Right kidney (tissue), 1 donor: ENCODE measurements at regions not wholly inside any gene's neighbourhood (a gene's known extent, or its start where the extent isn't known, plus 50 kb on each side); places are given as distances from the start of the nearest gene placed in this dataset.
"Not testable (repeated sequence)": the region's sequence is repeated elsewhere in the genome, so short reads cannot be mapped to it uniquely, and the experiment has no call there.

Experiments
- DNase-seq: peaks from one replicate; pipeline ENCODE4 v3.0.0-alpha.2; 2016

DNA sequence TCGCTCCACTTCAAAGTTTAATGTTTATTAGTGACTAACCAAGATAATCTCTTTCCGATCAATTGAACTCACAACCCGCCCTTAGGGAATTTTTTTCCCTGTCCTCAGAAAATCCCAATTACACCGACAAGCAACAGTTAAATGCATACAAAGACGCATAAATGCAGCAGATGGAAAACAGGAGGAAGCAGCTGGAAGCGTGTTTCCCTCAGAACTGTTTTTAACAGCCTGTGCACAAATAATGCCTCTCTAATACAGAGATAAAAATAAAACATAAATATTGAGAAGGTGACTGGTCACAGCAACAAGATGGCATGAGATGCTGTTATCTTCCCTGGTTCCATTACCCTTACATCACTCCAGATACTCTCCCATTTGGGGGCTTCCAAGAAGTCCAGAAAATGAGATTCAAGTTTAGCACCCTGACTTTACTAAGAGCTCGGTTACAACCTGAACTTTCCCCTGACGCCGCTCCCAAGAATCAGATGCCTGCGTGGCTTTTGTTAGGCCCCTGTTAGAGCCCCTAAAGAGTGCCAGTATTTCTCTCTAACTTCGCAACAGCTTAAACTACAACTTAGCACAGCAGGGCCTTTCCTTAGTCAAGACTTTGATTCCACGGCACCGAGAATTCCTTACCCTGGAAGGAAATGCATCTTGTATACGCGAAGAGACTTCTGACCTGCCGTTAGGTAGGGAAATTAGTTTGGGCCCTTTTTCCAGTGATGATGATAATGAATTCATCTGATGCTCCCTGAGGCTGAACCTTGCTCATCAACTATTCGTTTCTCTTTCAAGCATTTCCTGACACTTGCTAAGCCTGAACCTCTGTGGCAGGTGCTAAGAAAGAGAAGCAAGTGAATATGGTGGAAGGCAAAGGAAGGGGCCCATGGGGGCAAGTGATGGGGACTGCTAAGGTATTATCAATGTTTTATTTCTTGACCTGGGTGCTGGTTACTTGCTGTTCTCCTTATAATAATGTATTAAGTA lies 137.7 kb upstream of the SMYD2 start:
- no peak for DNase-seq

DNA sequence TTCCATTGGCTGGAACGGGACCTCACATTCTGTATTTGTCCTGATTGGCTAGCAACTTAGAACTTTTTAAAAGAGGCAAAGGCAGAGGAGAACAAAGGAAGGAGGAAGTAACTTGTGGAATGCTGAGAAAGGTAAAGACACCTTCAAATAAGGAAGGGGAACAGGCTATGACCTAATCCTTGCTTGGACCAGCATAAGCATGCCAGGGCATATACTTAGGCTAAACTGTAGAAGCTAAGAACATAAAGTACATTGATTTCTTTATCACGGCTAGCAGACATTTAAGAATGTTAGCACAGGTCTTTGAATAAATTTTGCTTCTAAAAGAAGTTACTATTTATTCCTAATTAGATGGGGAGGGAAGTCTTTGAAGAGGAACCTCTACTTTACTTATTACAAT lies 136.4 kb upstream of the SMYD2 start:
- not testable (repeated sequence) for DNase-seq

DNA sequence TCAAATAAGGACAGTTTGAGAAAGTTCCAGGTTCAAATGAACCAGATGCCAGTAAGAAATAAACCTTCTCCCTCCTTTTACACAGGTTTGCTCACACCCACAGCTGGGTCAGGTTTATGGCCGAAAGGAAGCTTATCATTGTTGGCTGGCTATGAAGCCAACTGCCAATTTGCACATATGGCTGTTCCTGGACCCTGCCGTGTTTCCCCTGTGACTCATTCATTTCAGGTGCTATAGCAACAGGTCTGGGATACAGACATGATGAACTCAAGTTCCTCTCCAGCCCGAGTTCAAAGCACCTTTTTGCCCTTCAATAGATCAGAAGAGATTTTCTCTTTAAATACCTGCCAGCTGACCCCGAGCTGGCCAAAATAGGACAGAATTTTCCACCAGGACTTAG lies 134.4 kb upstream of the SMYD2 start:
- no peak for DNase-seq

DNA sequence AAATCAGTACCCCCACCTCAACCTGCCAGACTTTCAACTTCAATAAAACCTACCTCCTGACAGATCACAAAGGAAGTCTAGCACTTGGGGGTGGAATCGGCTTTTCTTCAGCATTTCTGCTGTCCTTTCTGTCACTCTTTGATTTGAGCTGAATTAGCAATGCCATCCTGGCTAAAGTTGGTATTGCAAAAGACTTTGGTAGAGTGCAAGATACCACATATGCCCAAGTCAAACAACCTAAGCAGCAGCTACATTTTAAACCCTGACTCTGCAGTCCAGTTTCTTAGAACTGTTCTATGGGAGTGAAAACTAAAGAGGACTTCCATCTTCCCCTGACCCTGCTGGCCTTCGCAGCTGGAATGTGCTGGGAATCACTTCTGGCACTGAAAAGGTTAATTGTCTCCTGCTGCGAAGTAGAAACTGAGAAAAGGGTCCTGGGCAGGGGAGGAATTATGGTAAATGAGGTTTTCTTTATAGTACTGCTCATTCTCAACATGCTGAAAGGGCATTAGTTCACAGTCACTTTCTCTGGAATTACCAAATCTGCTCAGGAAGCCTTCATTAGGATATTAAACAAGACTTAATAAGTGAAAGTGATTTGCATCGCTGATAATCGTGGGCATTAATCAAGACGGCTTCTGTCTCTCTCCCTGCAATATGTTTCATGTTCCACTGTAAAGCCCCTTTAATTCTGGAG lies 126.2 kb upstream of the SMYD2 start:
- peak; percentile 8 for DNase-seq

- DNase-seq: peak; percentile 7
Observed at GRCh38 chr1:214155987-214156625, 124.9 kb upstream of the SMYD2 start.

DNA sequence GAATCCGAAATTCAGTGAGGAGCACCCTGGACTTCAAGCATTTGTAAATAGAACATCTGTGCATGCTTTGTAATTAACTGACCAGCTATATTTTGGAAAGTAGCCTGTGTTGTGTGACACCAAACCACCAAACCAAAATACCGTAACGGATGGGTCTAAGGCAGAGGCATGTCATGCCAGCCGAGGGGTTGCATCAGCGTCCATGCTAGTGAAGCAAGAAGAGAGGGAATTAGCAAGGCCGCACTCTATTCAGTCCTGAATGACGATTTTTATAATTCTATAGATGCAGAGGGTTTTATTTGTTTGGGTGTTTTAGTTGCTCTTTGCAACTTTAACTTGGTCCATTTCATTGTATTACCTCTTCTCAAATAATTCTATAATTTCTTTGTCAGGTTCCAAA lies 116.8 kb upstream of the SMYD2 start:
- no peak for DNase-seq

- DNase-seq: no peak
Observed at GRCh38 chr1:214165850-214166374, 115.0 kb upstream of the SMYD2 start.

DNA sequence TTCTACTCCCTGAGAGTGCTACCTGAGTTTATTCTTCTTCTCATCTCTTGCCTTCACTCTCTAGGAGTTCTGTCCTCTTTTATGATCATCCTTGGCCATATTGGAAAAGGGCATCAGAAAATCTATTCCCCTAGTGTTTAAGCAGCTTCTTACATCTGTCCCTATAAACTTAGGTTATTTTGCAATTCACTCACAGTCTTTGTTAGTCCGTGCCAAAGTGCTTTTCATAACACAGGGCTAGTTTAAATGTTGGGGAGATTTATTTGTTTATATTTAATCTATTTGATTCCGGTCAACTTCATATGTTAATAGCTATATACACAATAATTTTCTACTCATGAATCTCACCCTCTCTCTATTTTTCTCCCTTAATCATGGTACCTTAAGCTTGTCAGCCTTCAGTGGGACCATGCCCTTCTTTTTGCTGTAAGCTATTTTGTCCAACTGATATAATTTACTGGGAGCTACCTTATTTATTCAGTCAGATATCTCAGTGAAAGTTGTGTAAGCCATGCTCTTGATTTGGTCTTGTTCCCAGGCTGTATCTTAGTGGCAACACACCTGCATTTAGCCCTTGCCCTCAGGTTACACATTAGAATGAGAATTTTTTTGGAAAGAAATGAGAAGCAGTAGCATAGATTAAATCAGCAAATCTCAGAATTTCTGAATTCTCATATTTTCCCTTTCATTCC lies 106.3 kb upstream of the SMYD2 start:
- DNase-seq: no peak

DNA sequence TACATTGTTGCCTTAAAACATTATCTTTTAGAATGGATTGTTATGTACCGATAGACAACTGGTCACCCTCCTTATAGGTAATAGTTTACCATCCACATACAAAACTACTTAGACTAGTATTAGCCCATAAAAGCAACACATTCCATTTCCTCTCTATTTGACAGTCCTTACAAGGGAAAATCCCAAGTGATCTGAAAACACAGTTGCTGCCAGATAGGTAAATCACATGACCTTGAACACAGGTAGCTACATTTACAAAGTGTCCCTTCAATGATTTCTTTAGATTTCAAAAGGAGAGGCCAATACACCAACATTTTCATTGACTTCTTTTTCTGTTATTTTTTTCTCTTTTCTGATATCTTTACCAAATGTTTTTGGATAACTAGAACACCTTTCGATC lies 102.9 kb upstream of the SMYD2 start:
- no peak for DNase-seq

GRCh38 chr1:214184992-214185391 lies 96.0 kb upstream of the SMYD2 start:
- no peak for DNase-seq

GRCh38 chr1:214186103-214186824 lies 94.7 kb upstream of the SMYD2 start:
- DNase-seq: no peak

GRCh38 chr1:214187121-214187900 lies 93.6 kb upstream of the SMYD2 start:
- peak; percentile 66 for DNase-seq

DNA sequence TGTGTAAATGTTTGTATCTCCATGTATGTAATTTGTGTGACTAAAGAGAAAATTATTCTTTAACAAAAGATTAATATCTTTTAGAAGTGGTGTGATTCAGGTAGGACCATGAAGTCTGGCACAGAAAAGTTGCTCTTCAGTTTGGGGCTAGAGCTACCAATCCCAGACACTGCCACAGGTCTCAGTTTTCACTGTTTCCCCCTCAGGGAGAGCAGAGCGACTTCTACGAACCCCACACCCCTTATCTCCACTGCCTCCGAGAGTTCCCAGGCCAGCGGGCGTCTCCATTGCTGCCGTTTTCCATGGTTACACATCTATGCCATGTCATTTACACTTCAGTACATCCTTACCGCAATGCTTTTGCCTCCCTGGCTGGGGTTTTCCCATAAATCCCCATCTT lies 93.0 kb upstream of the SMYD2 start:
- DNase-seq: no peak

GRCh38 chr1:214188835-214189234 lies 92.1 kb upstream of the SMYD2 start:
- no peak for DNase-seq

DNA sequence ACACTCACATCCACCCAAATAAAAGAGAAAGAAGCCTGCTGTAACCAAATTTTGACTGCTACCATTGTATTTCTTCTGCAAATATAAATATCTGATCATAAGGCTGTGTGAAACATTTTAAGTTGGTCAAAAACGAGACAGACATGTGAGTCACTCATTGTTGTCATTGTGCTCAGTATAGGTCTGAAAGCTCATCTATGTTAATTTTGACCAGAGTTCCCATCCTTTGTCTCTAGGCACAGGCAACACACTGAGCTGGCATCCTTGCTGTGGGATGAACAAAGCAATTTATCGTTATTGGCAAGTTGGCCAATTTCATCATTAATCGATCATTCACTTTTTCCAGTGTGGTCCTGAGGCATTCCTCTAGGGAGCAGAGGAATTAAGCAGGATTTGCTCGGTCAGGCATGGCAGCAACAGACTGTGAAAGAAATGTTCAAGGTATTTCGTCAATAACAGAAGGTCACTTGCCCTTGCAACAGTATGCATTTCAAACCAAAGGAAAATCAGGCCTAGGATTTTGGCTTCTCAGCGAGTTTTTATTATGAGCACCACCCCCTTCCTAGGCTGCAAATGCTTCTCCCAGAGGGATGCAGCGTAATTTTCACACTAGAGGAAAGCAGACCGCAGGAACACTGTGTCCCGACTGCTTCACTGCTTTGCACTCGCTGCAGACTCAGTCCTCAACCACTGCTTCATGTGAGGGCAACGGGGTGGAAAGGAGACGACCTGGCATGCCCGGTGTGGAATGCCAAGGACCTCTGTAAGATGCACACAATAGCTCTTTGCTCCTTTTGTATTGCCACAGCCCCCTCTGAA lies 87.9 kb upstream of the SMYD2 start:
- DNase-seq: no peak

GRCh38 chr1:214193691-214194090 lies 87.3 kb upstream of the SMYD2 start:
- DNase-seq: no peak

- DNase-seq: no peak
Observed at GRCh38 chr1:214198571-214198970, 82.4 kb upstream of the SMYD2 start.

DNA sequence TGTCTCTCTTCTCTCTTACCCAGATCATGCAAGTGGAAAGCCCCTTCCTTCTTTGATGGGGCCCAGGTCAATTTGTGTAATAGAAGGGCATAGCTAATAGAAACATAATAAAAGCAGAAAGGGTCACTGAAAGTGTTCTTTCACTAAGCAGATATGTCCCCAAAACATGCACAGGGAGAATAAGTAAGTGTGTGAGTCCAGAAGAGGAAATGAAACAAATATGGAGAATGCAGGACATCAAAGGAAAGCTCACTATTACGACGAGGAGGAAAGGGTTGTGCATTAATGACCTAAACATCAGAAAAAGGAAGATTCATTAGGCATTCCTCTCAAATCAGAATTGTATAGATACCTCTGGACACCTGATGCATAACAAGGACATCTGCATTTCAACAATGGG lies 81.4 kb upstream of the SMYD2 start:
- DNase-seq: no peak

GRCh38 chr1:214202992-214203391 lies 78.0 kb upstream of the SMYD2 start:
- DNase-seq: no peak

DNA sequence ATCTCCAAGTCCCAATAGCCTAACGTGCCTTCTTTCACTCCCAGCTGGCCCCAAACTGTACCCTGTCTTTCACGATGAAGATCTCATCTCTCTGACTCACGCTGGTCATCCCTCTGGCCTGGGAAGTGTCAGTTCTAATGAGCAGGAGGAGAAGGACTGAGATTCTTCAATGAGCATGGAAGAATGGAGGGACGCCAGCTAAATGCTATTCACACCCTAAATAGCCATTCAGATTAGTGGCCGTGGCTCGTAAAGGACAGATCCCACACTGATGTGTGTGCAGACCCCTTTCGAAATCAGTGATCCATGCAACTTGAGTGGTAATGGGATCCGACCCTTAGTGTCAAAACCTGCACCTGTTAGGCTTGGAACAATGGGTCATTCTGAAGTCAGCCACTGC lies 75.9 kb upstream of the SMYD2 start:
- no peak for DNase-seq
